ENCODE measurements at regions not wholly inside any gene's neighbourhood (a gene's known extent, or its start where the extent isn't known, plus 50 kb on each side); places are given as distances from the start of the nearest gene placed in this dataset.

- no peaks in the 10 kb centered on the region for H3K27me3 ChIP-seq
- in situ Hi-C loops (cut with MboI; ENCODE audit: low sequenced_read_pairs in 4 of 4) (no loop called here), intact Hi-C loops (cut with DNase I; ENCODE audit: low total_unique reads) (no loop called here)
- DNase-seq: no peak
- no peaks in the 10 kb centered on the region for H3K36me3 ChIP-seq
- no peaks in the 10 kb centered on the region for H3K9me3 ChIP-seq
- ATAC-seq: no peak
- no peak for TF ChIP-seq POLR2A (IDR thresholded peaks at IDR 0.05)
- no peak overlapping the region for H3K4me3 ChIP-seq
- no peaks in the 10 kb centered on the region for H3K4me1 ChIP-seq
- H3K27ac ChIP-seq: no peak overlapping the region
Measured at GRCh38 chr14:76677534-76678145, 83.6 kb upstream of the VASH1 start.

- Histone ChIP-seq H3K27me3 (no peaks in the 10 kb centered on the region), H3K27ac (no peak overlapping the region), H3K9me3 (no peaks in the 10 kb centered on the region), H3K4me1 (no peaks in the 10 kb centered on the region), H3K36me3 (no peaks in the 10 kb centered on the region), H3K4me3 (no peak overlapping the region)
- no peak for DNase-seq
- no peak for ATAC-seq
- intact Hi-C loops (cut with DNase I; ENCODE audit: low total_unique reads): no loop called here
- TF ChIP-seq POLR2A (IDR thresholded peaks at IDR 0.05) (no peak), CTCF (IDR thresholded peaks at IDR 0.05 in 4 of 5, conservative IDR thresholded peaks at IDR 0.05 in 1 of 5) (no peak)
- in situ Hi-C loops (cut with MboI; ENCODE audit: low sequenced_read_pairs in 4 of 4): no loop called here
Measured at GRCh38 chr14:76678244-76678800, 82.9 kb upstream of the VASH1 start.

- intact Hi-C loops (cut with DNase I; ENCODE audit: low total_unique reads): no loop called here
- H3K36me3 ChIP-seq: no peaks in the 10 kb centered on the region
- H3K4me1 ChIP-seq: no peaks in the 10 kb centered on the region
- H3K27ac ChIP-seq: no peak overlapping the region
- no peaks in the 10 kb centered on the region for H3K9me3 ChIP-seq
- in situ Hi-C loops (cut with MboI; ENCODE audit: low sequenced_read_pairs in 4 of 4): no loop called here
- H3K4me3 ChIP-seq: no peak overlapping the region
- ATAC-seq: no peak
- DNase-seq: no peak
- H3K27me3 ChIP-seq: no peaks in the 10 kb centered on the region
- TF ChIP-seq POLR2A (IDR thresholded peaks at IDR 0.05): no peak
- TF ChIP-seq CTCF (IDR thresholded peaks at IDR 0.05 in 4 of 5, conservative IDR thresholded peaks at IDR 0.05 in 1 of 5): no peak
Measured at GRCh38 chr14:76682367-76682766, 78.9 kb upstream of the VASH1 start.

GRCh38 chr14:76686646-76687045, 74.6 kb upstream of the VASH1 start:
- ATAC-seq (no peak), DNase-seq (no peak)
- in situ Hi-C loops (cut with MboI; ENCODE audit: low sequenced_read_pairs in 4 of 4) (no loop called here), intact Hi-C loops (cut with DNase I; ENCODE audit: low total_unique reads) (no loop called here)
- Histone ChIP-seq H3K4me1 (no peaks in the 10 kb centered on the region), H3K36me3 (no peaks in the 10 kb centered on the region), H3K27me3 (no peaks in the 10 kb centered on the region), H3K27ac (no peak overlapping the region), H3K4me3 (no peak overlapping the region), H3K9me3 (peaks cover 0 to 5% (median 0%) of the 10 kb centered on the region in 3 donors)
- TF ChIP-seq CTCF (IDR thresholded peaks at IDR 0.05 in 4 of 5, conservative IDR thresholded peaks at IDR 0.05 in 1 of 5): no peak
- no peak for TF ChIP-seq POLR2A (IDR thresholded peaks at IDR 0.05)

GRCh38 chr14:76687611-76688382, 73.5 kb upstream of the VASH1 start:
- peaks cover 0 to 5% (median 0%) of the 10 kb centered on the region in 3 donors for H3K9me3 ChIP-seq
- no peak overlapping the region for H3K4me3 ChIP-seq
- H3K27me3 ChIP-seq: no peaks in the 10 kb centered on the region
- no peak for ATAC-seq
- DNase-seq: no peak
- TF ChIP-seq CTCF (IDR thresholded peaks at IDR 0.05 in 4 of 5, conservative IDR thresholded peaks at IDR 0.05 in 1 of 5) (no peak), POLR2A (IDR thresholded peaks at IDR 0.05) (no peak)
- no peak overlapping the region for H3K27ac ChIP-seq
- no peaks in the 10 kb centered on the region for H3K4me1 ChIP-seq
- in situ Hi-C loops (cut with MboI; ENCODE audit: low sequenced_read_pairs in 4 of 4): no loop called here
- H3K36me3 ChIP-seq: no peaks in the 10 kb centered on the region
- intact Hi-C loops (cut with DNase I; ENCODE audit: low total_unique reads): no loop called here
